Muscle layer of colon (tissue), 2 donors: ENCODE measurements at regions not wholly inside any gene's neighbourhood (a gene's known extent, or its start where the extent isn't known, plus 50 kb on each side); places are given as distances from the start of the nearest gene placed in this dataset.
"Not testable (repeated sequence)": the region's sequence is repeated elsewhere in the genome, so short reads cannot be mapped to it uniquely, and the experiment has no call there.

Experiments used
- H3K27ac ChIP-seq: one replicate; pipeline ENCODE4 v1.7.0; 2013; ENCODE audit warnings: low read depth, mild to moderate bottlenecking, low read length, moderate library complexity
- H3K27me3 ChIP-seq, 2 donors: one replicate each; pipeline ENCODE4 v1.7.0; 2013; ENCODE audit warnings: low read length in 2 of 2, mild to moderate bottlenecking in 2 of 2; ENCODE audit not compliant: insufficient read depth in 2 of 2, control insufficient read depth in 1 of 2
- H3K36me3 ChIP-seq: one replicate; pipeline ENCODE4 v1.7.0; 2013; ENCODE audit warnings: mild to moderate bottlenecking, low read length; ENCODE audit not compliant: insufficient read depth
- H3K4me1 ChIP-seq: one replicate; pipeline ENCODE4 v1.7.0; 2013; ENCODE audit warnings: mild to moderate bottlenecking, low read length; ENCODE audit not compliant: insufficient read depth
- H3K4me3 ChIP-seq, 2 donors: one replicate each; pipeline ENCODE4 v1.7.0; 2013; ENCODE audit warnings: low read length in 2 of 2, low read depth in 1 of 2, mild to moderate bottlenecking in 1 of 2, moderate library complexity in 1 of 2
- H3K9ac ChIP-seq: one replicate; pipeline ENCODE4 v1.7.0; 2013; ENCODE audit warnings: low read length
- H3K9me3 ChIP-seq: one replicate; pipeline ENCODE4 v1.7.0; 2013; ENCODE audit warnings: mild to moderate bottlenecking, low read length
- donor health status: abdominal sarcoma.
- donor health status: Adenocarcinoma of cecum.

DNA sequence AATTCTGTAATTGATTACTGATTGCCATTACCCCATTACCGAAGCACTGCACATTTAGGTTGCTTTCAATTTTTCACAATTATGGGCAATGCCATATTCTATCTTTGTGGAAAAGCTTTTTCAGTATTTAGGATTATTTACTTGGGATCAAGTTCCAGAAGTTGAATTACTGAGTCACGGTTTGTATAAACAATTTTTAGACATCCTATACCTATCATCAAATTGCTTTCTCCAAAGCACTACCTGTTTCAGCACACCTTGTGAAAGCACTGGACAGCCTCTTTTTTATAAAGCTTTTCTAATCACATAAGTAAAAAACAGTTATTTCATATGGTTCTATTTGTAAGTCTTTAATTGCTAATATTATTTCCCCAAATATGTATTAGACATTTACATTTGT, 221.5 kb upstream of the CAND1 start:
- Histone ChIP-seq H3K4me3 (no peak overlapping the region), H3K27ac (no peak overlapping the region), H3K36me3 (no peaks in the 10 kb centered on the region), H3K9me3 (no peaks in the 10 kb centered on the region), H3K4me1 (peaks cover 27% of the 10 kb centered on the region), H3K27me3 (no peaks in the 10 kb centered on the region), H3K9ac (no peak overlapping the region)

DNA sequence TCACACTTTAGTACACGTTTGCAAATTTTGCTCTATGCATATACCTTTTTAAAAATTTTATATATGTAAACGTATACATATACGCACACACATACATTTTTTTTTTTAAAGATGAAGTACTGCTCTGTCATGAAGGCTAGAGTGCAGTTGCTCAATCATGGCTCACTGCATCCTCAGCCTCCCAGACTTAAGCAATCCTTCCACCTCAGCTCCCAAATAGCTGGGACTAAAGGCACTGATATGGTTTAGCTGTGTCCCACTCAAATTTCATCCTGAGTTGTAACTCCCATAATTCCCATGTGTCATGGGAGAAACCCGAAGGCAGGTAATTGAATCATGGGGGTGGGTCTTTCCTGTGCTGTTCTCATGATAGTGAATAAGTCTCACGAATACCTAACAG, 220.8 kb upstream of the CAND1 start:
- peaks cover 19% of the 10 kb centered on the region for H3K4me1 ChIP-seq
- H3K36me3 ChIP-seq, result no peaks in the 10 kb centered on the region
- H3K27me3 ChIP-seq, result no peaks in the 10 kb centered on the region
- H3K9me3 ChIP-seq, result no peaks in the 10 kb centered on the region
- H3K27ac ChIP-seq, result no peak overlapping the region
- no peak overlapping the region for H3K4me3 ChIP-seq
- H3K9ac ChIP-seq, result no peak overlapping the region

DNA sequence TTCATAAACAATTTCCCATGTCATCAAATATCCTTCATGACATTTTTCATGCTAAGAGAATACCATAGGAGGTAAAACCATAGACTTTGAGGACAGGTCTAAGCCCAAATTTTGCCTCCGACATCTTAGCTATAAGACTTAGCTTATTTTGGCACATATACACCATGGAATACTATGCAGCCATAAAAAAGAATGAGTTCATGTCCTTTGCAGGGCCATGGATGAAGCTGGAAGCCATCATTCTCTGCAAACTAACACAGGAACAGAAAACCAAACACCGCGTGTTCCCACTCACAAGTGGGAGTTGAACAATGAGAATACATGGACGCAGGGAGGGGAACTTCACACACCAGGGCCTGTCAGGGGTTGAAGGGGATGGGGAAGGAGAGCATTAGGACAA, 220.0 kb upstream of the CAND1 start:
- not testable (repeated sequence) for H3K27me3 ChIP-seq, H3K36me3 ChIP-seq, H3K4me3 ChIP-seq, H3K27ac ChIP-seq, H3K9ac ChIP-seq, H3K9me3 ChIP-seq
- peaks cover 11% of the 10 kb centered on the region for H3K4me1 ChIP-seq

DNA sequence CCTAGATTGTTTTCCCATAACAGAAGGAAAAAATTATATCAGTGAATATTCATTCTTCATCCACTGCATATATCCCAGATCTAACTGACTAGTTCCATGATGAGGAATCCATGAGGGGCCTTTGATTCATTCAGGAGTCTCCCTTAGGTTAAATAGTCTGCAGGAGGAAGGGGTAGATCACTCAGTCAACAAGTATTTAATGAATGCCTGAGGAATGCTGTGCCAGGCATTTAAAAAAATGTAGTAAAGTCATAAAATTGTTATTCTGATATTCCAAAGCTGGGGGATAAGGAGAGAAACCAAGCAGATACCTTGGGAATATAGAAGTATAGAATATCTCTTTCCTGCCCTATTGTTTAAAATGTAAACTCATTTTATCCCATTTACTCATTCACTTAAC, 216.2 kb upstream of the CAND1 start:
- H3K9me3 ChIP-seq, result no peaks in the 10 kb centered on the region
- no peaks in the 10 kb centered on the region for H3K27me3 ChIP-seq
- H3K27ac ChIP-seq, result no peak overlapping the region
- no peak overlapping the region for H3K9ac ChIP-seq
- H3K4me1 ChIP-seq, result no peaks in the 10 kb centered on the region
- H3K36me3 ChIP-seq, result no peaks in the 10 kb centered on the region
- no peak overlapping the region for H3K4me3 ChIP-seq

DNA sequence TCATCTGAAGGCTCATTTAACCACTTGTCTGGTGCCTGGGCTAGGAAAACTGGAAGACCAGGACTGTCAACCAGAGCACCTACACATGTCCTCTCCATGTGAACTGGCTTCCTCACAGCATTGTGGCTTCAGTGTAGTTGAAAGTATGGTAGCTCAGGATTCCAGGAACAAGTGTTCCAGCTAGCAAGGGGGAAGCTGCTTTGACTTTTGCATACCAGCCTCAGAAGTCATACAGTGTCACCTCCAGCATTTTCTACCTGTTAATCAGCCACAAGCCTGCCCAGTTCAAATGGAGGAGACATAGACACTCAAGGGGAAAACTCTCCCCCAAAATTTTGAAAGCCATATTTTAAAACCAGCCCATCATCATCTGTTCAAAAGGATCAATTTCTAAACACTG, 212.8 kb upstream of the CAND1 start:
- Histone ChIP-seq H3K9me3 (no peaks in the 10 kb centered on the region), H3K9ac (no peak overlapping the region), H3K4me3 (no peak overlapping the region), H3K4me1 (no peaks in the 10 kb centered on the region), H3K27ac (no peak overlapping the region), H3K27me3 (no peaks in the 10 kb centered on the region), H3K36me3 (no peaks in the 10 kb centered on the region)

DNA sequence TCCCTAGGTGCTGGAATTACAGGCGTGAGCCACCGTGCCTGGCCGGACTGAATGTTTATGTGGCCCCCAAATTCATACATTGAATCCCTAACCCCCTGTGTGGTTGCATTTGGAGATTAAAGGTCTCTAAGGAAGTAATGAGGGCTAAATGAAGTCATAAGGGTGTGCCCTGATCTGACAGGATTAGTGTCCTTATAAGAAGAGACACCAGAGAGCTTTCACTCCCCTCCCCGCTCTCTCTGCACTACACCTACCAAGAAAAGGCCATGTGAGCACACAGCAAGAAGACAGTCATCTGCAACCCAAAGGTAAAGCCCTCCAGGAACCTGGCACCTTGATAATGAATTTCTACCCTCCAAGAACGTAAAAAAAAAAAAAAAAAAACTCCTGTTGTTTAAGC, 212.1 kb upstream of the CAND1 start:
- Histone ChIP-seq H3K36me3 (no peaks in the 10 kb centered on the region), H3K27ac (no peak overlapping the region), H3K9me3 (no peaks in the 10 kb centered on the region), H3K9ac (no peak overlapping the region), H3K27me3 (no peaks in the 10 kb centered on the region), H3K4me1 (no peaks in the 10 kb centered on the region), H3K4me3 (no peak overlapping the region)

DNA sequence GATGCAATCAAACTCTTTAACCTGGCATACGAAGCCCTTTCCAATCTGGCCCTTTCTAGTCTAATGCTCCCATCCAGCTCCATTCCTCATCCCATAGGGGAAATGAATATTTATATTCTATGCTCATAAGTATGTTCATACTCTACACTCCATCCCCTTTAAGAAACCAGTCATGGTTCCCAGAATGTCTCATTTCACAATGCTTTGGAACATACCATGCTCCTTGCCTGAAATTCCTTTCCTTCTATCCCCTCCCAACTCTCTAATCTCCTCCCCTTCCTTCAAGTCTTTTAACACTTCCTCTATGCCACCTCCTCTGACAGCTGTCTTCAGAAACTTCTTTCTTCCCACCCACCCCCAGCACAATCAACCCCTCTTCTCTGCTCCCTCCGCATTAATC, 207.0 kb upstream of the CAND1 start:
- Histone ChIP-seq H3K4me3 (no peak overlapping the region), H3K4me1 (no peaks in the 10 kb centered on the region), H3K9me3 (no peaks in the 10 kb centered on the region), H3K36me3 (no peaks in the 10 kb centered on the region), H3K27me3 (no peaks in the 10 kb centered on the region), H3K9ac (no peak overlapping the region), H3K27ac (no peak overlapping the region)

DNA sequence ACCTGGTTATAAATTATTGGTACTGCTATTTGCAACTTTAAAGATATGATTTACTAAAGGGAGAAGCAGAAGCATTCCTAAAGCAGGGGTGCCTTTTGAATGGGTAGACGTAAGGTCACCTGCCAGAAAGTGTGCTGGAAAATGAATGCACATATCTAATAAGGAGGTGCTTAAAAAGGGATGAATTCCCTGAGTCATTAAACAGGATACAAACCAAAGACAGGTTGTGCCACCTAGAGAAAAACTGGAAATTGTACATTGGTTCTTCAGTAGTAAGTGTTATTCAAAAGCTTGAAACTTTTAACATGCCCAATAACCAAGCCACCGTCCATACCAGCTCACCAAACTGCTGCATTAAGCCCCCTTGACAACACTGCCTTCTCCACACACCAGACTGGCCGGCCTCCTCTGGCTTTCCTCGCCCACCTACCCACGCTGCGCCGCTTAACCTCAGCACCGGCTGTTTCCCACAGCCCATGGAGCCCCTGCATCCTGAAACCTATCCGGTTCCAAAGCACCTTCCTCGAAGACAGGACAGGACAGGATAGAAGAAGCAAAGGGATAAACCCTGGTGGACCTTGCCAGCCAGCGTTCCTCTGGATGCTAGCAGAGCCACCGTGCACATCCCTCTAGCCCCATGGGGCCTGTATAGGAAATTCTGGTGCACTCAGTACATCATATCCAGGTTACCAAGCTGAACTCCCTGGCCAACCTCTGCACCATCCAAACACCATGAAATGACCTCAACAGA, 201.5 kb upstream of the CAND1 start:
- Histone ChIP-seq H3K9ac (no peak overlapping the region), H3K27me3 (no peaks in the 10 kb centered on the region), H3K4me3 (peak overlapping the region; percentile 62 to 75)

DNA sequence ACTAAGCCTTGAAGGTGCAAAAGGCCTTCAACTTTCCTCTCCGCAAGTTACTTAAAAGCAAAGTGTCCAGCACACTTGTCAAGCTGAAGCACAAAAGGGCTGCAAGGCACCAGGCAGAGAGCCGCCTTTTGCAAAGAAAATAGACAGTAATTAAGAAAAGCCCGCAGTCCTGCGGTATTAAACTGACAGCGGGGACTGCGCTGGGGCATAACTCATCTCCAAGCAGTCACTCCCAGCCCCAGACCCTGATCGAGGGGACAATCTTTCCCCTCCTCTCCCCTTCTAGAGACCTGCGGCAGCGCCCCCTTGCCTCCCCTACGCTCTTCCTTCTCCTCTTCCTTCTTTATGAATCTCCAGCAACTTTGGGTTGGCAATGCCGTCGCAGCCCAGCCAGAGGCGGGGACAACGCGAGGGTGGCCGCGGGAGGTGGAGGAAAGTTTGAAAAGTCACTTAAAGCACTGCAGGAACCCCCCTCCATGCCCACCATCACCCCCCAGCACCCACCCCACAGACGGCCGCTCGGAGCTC, 200.9 kb upstream of the CAND1 start:
- Histone ChIP-seq H3K27me3 (no peaks in the 10 kb centered on the region), H3K4me1 (peaks cover 11% of the 10 kb centered on the region), H3K36me3 (no peaks in the 10 kb centered on the region), H3K4me3 (peak overlapping the region; percentile 62 to 75), H3K9ac (no peak overlapping the region), H3K27ac (peak overlapping the region; percentile 70), H3K9me3 (no peaks in the 10 kb centered on the region)

More for the DNA sequence above, 201.5 kb upstream of the CAND1 start:
- Histone ChIP-seq H3K4me1 (peaks cover 11% of the 10 kb centered on the region), H3K9me3 (no peaks in the 10 kb centered on the region), H3K36me3 (no peaks in the 10 kb centered on the region), H3K27ac (peak overlapping the region; percentile 70)

DNA sequence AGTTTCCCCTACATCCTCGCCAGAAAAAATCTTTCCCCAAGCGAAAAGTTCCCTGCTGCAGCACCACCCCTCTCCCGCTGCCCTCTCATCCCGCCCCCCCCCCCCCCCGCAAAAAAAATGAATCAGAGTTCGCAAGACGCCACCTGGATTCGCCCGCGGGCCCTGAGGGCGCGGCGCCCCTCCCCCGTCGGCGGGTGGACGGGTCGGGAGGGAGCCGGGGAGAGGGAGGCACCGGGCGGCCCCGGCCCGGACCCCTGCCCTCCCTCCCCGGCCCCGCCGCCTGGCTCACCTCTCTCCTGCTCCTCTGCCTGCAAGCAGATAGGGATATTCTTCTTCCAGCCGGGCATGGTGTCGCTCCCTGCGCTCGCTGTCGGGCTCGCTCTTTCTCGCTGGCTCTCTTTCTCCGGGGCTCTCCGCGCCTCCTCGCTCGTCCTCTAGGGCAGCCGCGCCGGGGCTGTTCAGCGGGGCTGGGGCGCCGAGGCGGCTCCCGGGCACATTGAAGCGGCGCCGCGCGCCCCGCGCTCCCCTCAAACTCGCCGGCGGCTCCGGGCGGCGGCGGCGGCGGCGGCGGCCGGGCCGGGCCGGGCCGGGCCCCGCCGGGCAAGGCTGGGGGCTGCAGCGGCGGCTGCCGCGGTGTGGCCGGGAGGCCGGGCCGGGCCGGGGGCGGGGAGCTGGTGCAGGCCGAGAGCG, 200.3 kb upstream of the CAND1 start:
- H3K27ac ChIP-seq, result peak overlapping the region; percentile 55

DNA sequence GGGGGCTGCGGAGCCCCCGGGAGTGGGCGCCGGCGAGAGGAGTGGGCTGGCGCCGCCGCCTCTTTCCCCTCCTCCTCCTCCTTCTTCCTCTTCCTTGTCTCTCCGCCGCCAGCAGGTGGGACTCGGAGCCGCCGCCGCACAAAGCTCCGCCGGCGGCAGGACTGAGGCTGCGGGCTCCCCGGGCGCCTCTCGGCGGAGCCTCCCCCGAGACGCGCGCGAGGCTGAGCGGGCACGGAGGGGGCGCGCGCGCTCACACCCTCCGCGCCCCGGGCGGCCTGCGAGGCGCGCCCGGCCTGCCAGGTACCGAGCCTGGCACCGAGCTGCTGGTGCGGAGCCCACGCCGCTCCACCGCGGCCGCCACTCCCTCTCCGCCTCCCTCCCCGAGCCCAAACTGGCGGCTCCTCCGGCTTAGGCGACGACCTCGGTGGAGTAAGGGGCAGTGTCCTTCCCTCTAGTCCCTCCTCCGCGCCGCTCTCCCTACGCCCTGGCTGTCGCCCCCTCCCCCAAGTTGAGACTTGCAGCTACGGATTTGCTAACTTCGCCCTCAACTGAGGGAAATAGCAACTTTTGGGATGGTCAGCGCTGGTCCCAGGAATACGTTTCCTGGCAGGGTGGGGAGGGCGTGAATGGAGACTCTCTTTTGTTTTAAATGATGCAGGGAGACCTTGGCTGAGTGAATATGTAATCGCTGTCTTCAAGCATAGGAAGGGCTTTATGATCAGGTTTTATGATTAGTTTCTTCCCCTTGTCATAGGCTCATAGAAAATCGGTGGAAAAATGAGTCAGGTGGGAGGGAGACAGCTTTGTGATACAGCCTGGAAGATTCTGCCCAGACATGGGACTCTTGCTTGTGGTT, 199.5 kb upstream of the CAND1 start:
- Histone ChIP-seq H3K9me3 (no peaks in the 10 kb centered on the region), H3K36me3 (no peaks in the 10 kb centered on the region), H3K4me1 (peaks cover 11% of the 10 kb centered on the region), H3K9ac (no peak overlapping the region), H3K27ac (peak overlapping the region; percentile 67), H3K4me3 (peak overlapping the region; percentile 63 to 77), H3K27me3 (no peaks in the 10 kb centered on the region)

More for the DNA sequence above, 200.3 kb upstream of the CAND1 start:
- no peak overlapping the region for H3K9ac ChIP-seq
- no peaks in the 10 kb centered on the region for H3K27me3 ChIP-seq
- peak overlapping the region; percentile 63 to 75 for H3K4me3 ChIP-seq
- no peaks in the 10 kb centered on the region for H3K9me3 ChIP-seq
- H3K4me1 ChIP-seq, result peaks cover 11% of the 10 kb centered on the region
- H3K36me3 ChIP-seq, result no peaks in the 10 kb centered on the region
